Mesenchymal stem cell (in vitro differentiated cells and primary cell): ENCODE measurements at regions not wholly inside any gene's neighbourhood (a gene's known extent, or its start where the extent isn't known, plus 50 kb on each side); places are given as distances from the start of the nearest gene placed in this dataset.

Source experiments
- DNase-seq: peaks from one replicate; pipeline ENCODE4 v3.0.0-alpha.2; 2013
- H2AFZ ChIP-seq: one replicate; pipeline ENCODE4 v1.6.1; 2013; ENCODE audit warnings: low read depth, mild to moderate bottlenecking, control low read depth, inconsistent platforms, low read length, moderate library complexity
- H2AK5ac ChIP-seq: 2 replicates; pipeline ENCODE4 v1.6.1; 2013; ENCODE audit warnings: low read length, moderate library complexity, mild to moderate bottlenecking, inconsistent platforms; ENCODE audit not compliant: severe bottlenecking
- H2BK120ac ChIP-seq: one replicate; pipeline ENCODE4 v1.6.1; 2013; ENCODE audit warnings: low read depth, mild to moderate bottlenecking, inconsistent platforms, low read length, moderate library complexity
- H2BK12ac ChIP-seq, 2 experiments: one replicate each; pipeline ENCODE4 v1.6.1; 2013; ENCODE audit warnings: inconsistent platforms in 2 of 2, low read length in 2 of 2, mild to moderate bottlenecking in 2 of 2, moderate library complexity in 2 of 2, control low read depth in 1 of 2
- H2BK15ac ChIP-seq: one replicate; pipeline ENCODE4 v1.6.1; 2013; ENCODE audit warnings: mild to moderate bottlenecking, low read depth, inconsistent platforms; ENCODE audit not compliant: poor library complexity, severe bottlenecking
- H2BK5ac ChIP-seq: 2 replicates; pipeline ENCODE4 v1.6.1; 2013; ENCODE audit warnings: low read depth, mild to moderate bottlenecking, low read length, control low read depth, inconsistent platforms; ENCODE audit not compliant: poor library complexity, severe bottlenecking
- H3K14ac ChIP-seq, 2 experiments: one replicate each; pipeline ENCODE4 v1.6.1; 2013; ENCODE audit warnings: inconsistent platforms in 2 of 2, low read length in 2 of 2, control low read depth in 1 of 2, mild to moderate bottlenecking in 1 of 2, moderate library complexity in 1 of 2
- H3K18ac ChIP-seq, 2 experiments: one replicate each; pipeline ENCODE4 v1.6.1; 2013; ENCODE audit warnings: inconsistent platforms in 2 of 2, low read length in 2 of 2, control low read depth in 1 of 2, low read depth in 1 of 2, mild to moderate bottlenecking in 1 of 2
- H3K23ac ChIP-seq, 2 experiments: one replicate each; pipeline ENCODE4 v1.6.1; 2013; ENCODE audit warnings: inconsistent platforms in 2 of 2, low read length in 2 of 2, mild to moderate bottlenecking in 2 of 2, moderate library complexity in 2 of 2, control low read depth in 1 of 2
- H3K27ac ChIP-seq: 2 replicates; pipeline ENCODE4 v1.5.1; 2013; ENCODE audit warnings: mild to moderate bottlenecking, moderate library complexity, low read length, control low read depth, inconsistent platforms; ENCODE audit not compliant: poor library complexity, severe bottlenecking
- H3K27me3 ChIP-seq, 2 experiments: 2 replicates each; pipeline versions ENCODE4 v1.6.1 to v1.7.0; 2013; ENCODE audit warnings: low read length in 2 of 2, mild to moderate bottlenecking in 2 of 2, moderate library complexity in 2 of 2, control low read depth in 1 of 2, inconsistent platforms in 1 of 2; ENCODE audit not compliant: control insufficient read depth in 1 of 2, insufficient read depth in 1 of 2
- H3K36me3 ChIP-seq, 2 experiments: 2 replicates each; pipeline versions ENCODE4 v1.6.1 to v1.7.0; 2013; ENCODE audit warnings: low read length in 2 of 2, control low read depth in 1 of 2, inconsistent platforms in 1 of 2, low read depth in 1 of 2, mild to moderate bottlenecking in 1 of 2; ENCODE audit not compliant: insufficient read depth in 2 of 2, control insufficient read depth in 1 of 2
- H3K4ac ChIP-seq, 2 experiments: one replicate each; pipeline ENCODE4 v1.6.1; 2013; ENCODE audit warnings: inconsistent platforms in 2 of 2, low read length in 2 of 2, mild to moderate bottlenecking in 2 of 2, moderate library complexity in 2 of 2, control low read depth in 1 of 2, low read depth in 1 of 2
- H3K4me1 ChIP-seq: 2 replicates; pipeline ENCODE4 v1.6.1; 2013; ENCODE audit warnings: low read depth, low read length, control low read depth; ENCODE audit not compliant: control insufficient read depth, insufficient read depth
- H3K4me2 ChIP-seq: 2 replicates; pipeline ENCODE4 v1.6.1; 2013; ENCODE audit warnings: low read length, mild to moderate bottlenecking, inconsistent platforms; ENCODE audit not compliant: poor library complexity, severe bottlenecking
- H3K4me3 ChIP-seq, 2 experiments: 2 replicates each; pipeline versions ENCODE4 v1.5.1 to v1.7.0; 2013; ENCODE audit warnings: low read length in 2 of 2, mild to moderate bottlenecking in 2 of 2, control low read depth in 1 of 2, low read depth in 1 of 2; ENCODE audit not compliant: insufficient read depth in 1 of 2
- H3K79me1 ChIP-seq: replicated peaks from 2 replicates; pipeline ENCODE4 v1.6.1; 2013; ENCODE audit warnings: mild to moderate bottlenecking, control low read depth, low read length, inconsistent platforms; ENCODE audit not compliant: poor library complexity, severe bottlenecking
- H3K9ac ChIP-seq: 2 replicates; pipeline ENCODE4 v1.7.0; 2013; ENCODE audit warnings: mild to moderate bottlenecking, low read length, moderate library complexity
- H3K9me3 ChIP-seq: 2 replicates; pipeline ENCODE4 v1.7.0; 2013; ENCODE audit warnings: mild to moderate bottlenecking, low read length; ENCODE audit not compliant: control insufficient read depth
- H4K8ac ChIP-seq: one replicate; pipeline ENCODE4 v1.6.1; 2013; ENCODE audit warnings: inconsistent platforms, mild to moderate bottlenecking, low read length, moderate library complexity
- H4K91ac ChIP-seq: one replicate; pipeline ENCODE4 v1.6.1; 2013; ENCODE audit warnings: mild to moderate bottlenecking, low read length, inconsistent platforms
- WGBS: methylation state at CpG from one replicate; pipeline ENCODE4 v1.1.7; 2013; ENCODE audit warnings: mixed read lengths; 5-methylcytosine and 5-hydroxymethylcytosine counted together

DNA sequence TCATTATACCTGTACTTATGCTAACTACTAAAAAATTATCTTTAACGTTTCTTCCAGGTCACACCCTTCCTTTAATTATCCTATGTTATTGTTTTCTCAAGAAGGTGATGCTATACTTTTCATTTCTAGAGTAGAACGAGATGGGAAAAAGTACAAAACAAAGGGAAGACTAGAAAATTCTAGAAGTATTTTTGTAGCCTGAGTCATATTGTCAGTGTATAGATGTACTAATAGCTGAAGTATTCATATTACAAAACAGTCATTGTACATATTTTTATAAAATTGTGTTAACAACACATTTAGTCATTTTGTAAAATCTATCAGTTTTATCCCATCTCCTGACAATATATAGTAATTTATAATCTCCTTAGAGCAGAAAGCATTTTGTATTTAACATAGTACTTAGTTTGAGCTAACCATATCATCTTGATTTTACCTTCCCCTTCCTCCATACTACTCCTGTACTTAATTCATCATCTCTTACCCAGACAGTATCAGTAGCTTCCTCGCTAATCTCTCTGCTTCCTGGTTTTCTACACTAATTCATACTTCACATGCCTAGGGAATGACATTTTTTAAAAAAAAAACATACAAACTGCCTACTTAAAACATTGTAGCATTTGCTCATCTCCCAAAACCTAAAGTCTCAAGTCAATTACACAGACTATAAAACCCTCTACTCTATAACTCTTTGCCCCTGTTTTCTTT lies 920.9 kb downstream of the RPS29 start:
- no peak overlapping the region for H3K23ac ChIP-seq
- H3K4ac ChIP-seq, result no peak overlapping the region
- no peak overlapping the region for H2BK15ac ChIP-seq
- no peak for DNase-seq
- H3K4me3 ChIP-seq, result no peak overlapping the region
- no peak overlapping the region for H2BK120ac ChIP-seq
- H3K9ac ChIP-seq, result no peak overlapping the region
- H2BK12ac ChIP-seq, result no peak overlapping the region
- no peak overlapping the region for H3K14ac ChIP-seq
- H3K27me3 ChIP-seq, result no peaks in the 10 kb centered on the region
- H3K4me1 ChIP-seq, result no peaks in the 10 kb centered on the region
- no peak overlapping the region for H2AK5ac ChIP-seq
- peak overlapping the region; percentile 29 for H3K27ac ChIP-seq
- H3K79me1 ChIP-seq, result no peaks in the 10 kb centered on the region
- no peak overlapping the region for H3K4me2 ChIP-seq
- no peak overlapping the region for H2BK5ac ChIP-seq
- H3K36me3 ChIP-seq, result no peaks in the 10 kb centered on the region
- no peak overlapping the region for H3K18ac ChIP-seq
- WGBS, result 42% methylated on average over 1 of the region's 3 CpGs
- H4K8ac ChIP-seq, result no peak overlapping the region
- H3K9me3 ChIP-seq, result no peaks in the 10 kb centered on the region
- H4K91ac ChIP-seq, result no peak overlapping the region
- H2AFZ ChIP-seq, result no peak overlapping the region

- Histone ChIP-seq H3K4me1 (no peaks in the 10 kb centered on the region), H2BK12ac (no peak overlapping the region), H3K23ac (no peak overlapping the region), H2BK15ac (no peak overlapping the region), H3K9me3 (no peaks in the 10 kb centered on the region), H3K14ac (no peak overlapping the region), H3K4ac (no peak overlapping the region), H2AFZ (no peak overlapping the region), H3K27me3 (no peaks in the 10 kb centered on the region), H3K27ac (no peak overlapping the region), H3K79me1 (no peaks in the 10 kb centered on the region), H2BK120ac (no peak overlapping the region), H2BK5ac (no peak overlapping the region), H3K4me2 (no peak overlapping the region), H3K9ac (no peak overlapping the region), H2AK5ac (no peak overlapping the region), H3K36me3 (no peaks in the 10 kb centered on the region), H3K18ac (no peak overlapping the region), H3K4me3 (no peak overlapping the region), H4K91ac (no peak overlapping the region), H4K8ac (no peak overlapping the region)
- no CpG with 5 or more reads among the region's 1 CpG for WGBS
- no peak for DNase-seq
Observed at GRCh38 chr14:48643241-48643640, 942.9 kb downstream of the RPS29 start.

GRCh38 chr14:48628870-48629269 lies 953.5 kb upstream of the MDGA2 start:
- Histone ChIP-seq H3K27ac (no peak overlapping the region), H2BK15ac (no peak overlapping the region), H3K4ac (no peak overlapping the region), H3K14ac (no peak overlapping the region), H2BK12ac (no peak overlapping the region), H2BK120ac (no peak overlapping the region), H3K23ac (no peak overlapping the region), H2BK5ac (no peak overlapping the region), H3K36me3 (no peaks in the 10 kb centered on the region), H3K4me1 (no peaks in the 10 kb centered on the region), H3K79me1 (no peaks in the 10 kb centered on the region), H4K8ac (no peak overlapping the region), H3K9me3 (no peaks in the 10 kb centered on the region), H3K9ac (no peak overlapping the region), H2AK5ac (no peak overlapping the region), H3K18ac (no peak overlapping the region), H3K4me3 (no peak overlapping the region), H3K27me3 (no peaks in the 10 kb centered on the region), H4K91ac (no peak overlapping the region), H2AFZ (no peak overlapping the region), H3K4me2 (no peak overlapping the region)
- DNase-seq, result no peak

DNA sequence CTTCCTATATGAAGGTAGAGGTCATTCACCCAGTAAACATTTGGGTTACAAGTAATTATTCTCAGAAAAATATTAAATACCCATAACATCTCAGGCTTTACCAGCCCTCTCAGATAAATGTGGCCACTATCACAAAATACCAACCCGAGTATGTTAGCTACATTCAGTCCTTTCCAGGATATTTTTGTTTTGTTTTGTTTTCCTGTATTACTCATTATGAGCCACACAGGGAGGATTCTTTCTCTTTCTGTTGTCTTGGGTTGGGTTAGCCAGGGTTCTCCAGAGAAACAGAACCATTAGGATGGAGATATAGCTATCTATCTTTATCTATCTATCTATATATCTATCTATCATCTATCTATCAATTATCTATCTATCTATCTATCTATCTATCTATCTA lies 947.6 kb upstream of the MDGA2 start:
- Histone ChIP-seq H3K27ac (no peak overlapping the region), H3K27me3 (no peaks in the 10 kb centered on the region), H4K8ac (no peak overlapping the region), H3K4me3 (no peak overlapping the region), H2AFZ (no peak overlapping the region), H3K14ac (no peak overlapping the region), H3K9ac (no peak overlapping the region), H3K18ac (no peak overlapping the region), H3K23ac (no peak overlapping the region), H3K36me3 (no peaks in the 10 kb centered on the region), H3K4me1 (no peaks in the 10 kb centered on the region), H3K79me1 (no peaks in the 10 kb centered on the region), H4K91ac (no peak overlapping the region), H3K9me3 (no peaks in the 10 kb centered on the region), H3K4ac (no peak overlapping the region), H2BK5ac (no peak overlapping the region), H2BK120ac (no peak overlapping the region), H2BK15ac (no peak overlapping the region), H3K4me2 (no peak overlapping the region), H2BK12ac (no peak overlapping the region), H2AK5ac (no peak overlapping the region)
- DNase-seq, result peak; percentile 6
- WGBS, result no CpG with 5 or more reads among the region's 1 CpG
